ENCODE measurements at regions not wholly inside any gene's neighbourhood (a gene's known extent, or its start where the extent isn't known, plus 50 kb on each side); places are given as distances from the start of the nearest gene placed in this dataset.

DNA sequence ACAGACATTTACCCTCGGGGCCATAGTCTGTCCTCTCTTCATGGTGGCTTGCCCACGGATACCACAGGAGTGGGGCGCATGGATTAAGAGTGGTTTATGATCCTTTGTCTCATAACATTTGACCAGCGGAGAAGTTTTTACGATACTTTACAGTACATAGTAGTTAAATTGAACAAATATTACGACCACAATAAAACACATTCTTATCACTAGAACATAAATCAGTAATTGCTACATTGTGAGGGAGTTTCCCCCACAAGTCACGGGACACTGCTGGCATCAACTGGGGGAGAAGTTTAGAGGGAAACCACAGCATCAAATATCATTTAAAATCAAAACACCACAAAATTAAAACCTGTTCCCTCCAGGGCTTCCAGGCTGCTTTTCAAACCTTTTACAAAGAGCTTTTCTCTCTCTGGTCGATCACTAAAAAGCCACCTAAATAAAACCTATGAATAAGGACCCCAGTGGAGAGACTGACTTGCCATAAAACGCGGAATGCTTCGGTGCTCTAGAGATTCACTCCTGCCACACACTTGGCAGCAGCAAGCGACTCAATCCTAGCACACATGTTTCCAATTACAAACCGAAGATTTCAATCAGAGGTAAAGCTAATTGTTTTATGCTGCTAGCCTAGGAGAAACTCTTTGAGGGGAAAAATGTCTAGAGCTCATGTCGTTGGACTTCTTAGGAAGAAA, 173.7 kb upstream of the HNRNPA3 start:
- DNase-seq = peak; percentile 36
- Histone ChIP-seq H3K4me1 (peaks cover 7% of the 10 kb centered on the region), H3K4me3 (ENCODE audit: low read depth, low read length) (peak overlapping the region; percentile 26), H3K27me3 (no peaks in the 10 kb centered on the region), H3K9me3 (no peaks in the 10 kb centered on the region), H3K36me3 (no peaks in the 10 kb centered on the region)
- TF ChIP-seq, protein P1, sequence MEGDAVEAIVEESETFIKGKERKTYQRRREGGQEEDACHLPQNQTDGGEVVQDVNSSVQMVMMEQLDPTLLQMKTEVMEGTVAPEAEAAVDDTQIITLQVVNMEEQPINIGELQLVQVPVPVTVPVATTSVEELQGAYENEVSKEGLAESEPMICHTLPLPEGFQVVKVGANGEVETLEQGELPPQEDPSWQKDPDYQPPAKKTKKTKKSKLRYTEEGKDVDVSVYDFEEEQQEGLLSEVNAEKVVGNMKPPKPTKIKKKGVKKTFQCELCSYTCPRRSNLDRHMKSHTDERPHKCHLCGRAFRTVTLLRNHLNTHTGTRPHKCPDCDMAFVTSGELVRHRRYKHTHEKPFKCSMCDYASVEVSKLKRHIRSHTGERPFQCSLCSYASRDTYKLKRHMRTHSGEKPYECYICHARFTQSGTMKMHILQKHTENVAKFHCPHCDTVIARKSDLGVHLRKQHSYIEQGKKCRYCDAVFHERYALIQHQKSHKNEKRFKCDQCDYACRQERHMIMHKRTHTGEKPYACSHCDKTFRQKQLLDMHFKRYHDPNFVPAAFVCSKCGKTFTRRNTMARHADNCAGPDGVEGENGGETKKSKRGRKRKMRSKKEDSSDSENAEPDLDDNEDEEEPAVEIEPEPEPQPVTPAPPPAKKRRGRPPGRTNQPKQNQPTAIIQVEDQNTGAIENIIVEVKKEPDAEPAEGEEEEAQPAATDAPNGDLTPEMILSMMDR (IDR thresholded peaks at IDR 0.05; ENCODE audit: low read depth, low read length) = no peak

DNA sequence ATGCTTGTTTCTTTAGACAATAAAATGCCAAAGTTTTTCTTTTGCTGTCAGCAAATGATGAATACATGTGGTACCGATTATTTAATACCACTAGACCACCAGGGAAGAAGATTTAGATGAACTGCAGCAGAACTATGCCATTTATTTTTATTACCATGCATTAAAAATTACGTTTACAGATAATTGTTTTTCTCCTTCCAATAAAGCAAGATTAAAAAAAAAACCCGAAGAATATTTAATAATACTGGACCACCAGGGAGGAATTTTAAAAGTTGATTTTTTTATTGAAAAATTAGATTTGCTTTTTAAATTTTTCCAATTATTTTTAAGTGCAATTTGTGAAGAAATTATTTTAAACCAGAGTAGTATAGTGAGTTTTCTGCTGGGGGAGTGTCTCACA, 170.3 kb upstream of the HNRNPA3 start:
- Histone ChIP-seq H3K4me1 (peaks cover 7% of the 10 kb centered on the region), H3K27me3 (no peaks in the 10 kb centered on the region), H3K4me3 (ENCODE audit: low read depth, low read length) (no peak overlapping the region), H3K9me3 (no peaks in the 10 kb centered on the region), H3K36me3 (no peaks in the 10 kb centered on the region)
- TF ChIP-seq, protein P1 (IDR thresholded peaks at IDR 0.05; ENCODE audit: low read depth, low read length) = no peak
- no peak for DNase-seq

DNA sequence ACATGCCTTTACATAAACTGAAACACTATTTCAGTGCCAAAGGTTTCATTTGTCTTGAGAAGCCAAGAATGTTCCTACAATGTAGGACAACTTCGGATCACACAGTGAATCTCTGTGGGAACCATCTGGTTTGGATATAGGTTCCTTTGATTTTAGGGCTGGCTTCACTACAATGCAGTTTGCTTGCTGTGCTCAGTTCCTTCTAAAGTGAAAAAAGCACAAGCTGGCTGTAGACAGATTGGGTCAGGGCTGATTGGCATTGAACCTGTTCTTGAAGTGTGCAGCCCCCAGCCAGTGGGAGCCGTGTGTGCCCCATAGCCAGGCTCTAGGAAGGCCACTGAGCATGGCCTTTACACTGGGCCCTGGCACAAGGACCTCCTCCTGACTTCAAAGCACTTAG, 167.9 kb upstream of the HNRNPA3 start:
- no peaks in the 10 kb centered on the region for H3K9me3 ChIP-seq
- DNase-seq = no peak
- TF ChIP-seq, protein P1 (IDR thresholded peaks at IDR 0.05; ENCODE audit: low read depth, low read length) = no peak
- H3K4me1 ChIP-seq = no peaks in the 10 kb centered on the region; the same call in 1 of the 2 replicates
- no peaks in the 10 kb centered on the region for H3K27me3 ChIP-seq
- H3K36me3 ChIP-seq = no peaks in the 10 kb centered on the region
- no peak overlapping the region for H3K4me3 ChIP-seq (ENCODE audit: low read depth, low read length)

DNA sequence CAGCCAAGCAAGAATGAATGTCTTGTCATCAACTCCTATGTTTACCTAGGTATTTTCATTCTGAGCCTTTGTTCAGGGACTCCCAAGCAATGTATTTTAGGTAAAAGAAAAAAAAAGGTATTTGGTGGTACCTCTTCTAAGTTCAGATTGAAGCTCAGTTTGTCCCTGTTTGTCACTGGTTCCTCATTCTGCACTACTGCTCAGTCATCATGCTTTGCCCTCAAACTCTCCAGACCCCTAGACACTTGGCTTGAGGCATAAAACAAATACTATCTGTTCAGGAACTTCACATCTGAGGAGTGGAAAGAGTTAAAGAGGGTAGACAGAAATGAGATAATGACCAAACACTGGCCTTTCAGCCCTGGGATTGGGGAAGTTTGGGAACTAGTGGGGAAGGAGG, 163.6 kb upstream of the HNRNPA3 start:
- Histone ChIP-seq H3K27me3 (no peaks in the 10 kb centered on the region), H3K4me1 (no peaks in the 10 kb centered on the region), H3K36me3 (no peaks in the 10 kb centered on the region), H3K4me3 (ENCODE audit: low read depth, low read length) (no peak overlapping the region), H3K9me3 (no peaks in the 10 kb centered on the region)
- TF ChIP-seq, protein P1 (IDR thresholded peaks at IDR 0.05; ENCODE audit: low read depth, low read length) = no peak
- DNase-seq = no peak

DNA sequence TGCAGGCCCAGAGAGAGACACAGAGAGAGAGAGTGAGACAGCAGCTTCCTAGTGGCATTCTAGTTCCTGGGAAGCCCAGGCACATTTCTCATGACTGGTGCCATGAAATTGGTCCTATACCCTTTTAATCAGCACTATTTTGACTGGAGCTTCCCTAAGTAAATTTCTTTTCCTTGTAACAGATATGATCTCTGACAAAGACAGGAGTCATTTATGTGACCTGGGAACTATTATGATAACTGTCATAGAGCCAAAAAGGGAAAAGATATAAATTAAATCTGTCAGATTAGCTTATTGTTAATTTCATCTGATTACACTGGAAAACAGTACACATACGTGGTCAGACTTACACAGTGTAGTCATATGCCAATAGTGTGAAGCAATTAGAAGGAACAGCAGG, 161.3 kb upstream of the HNRNPA3 start:
- Histone ChIP-seq H3K27me3 (no peaks in the 10 kb centered on the region), H3K4me3 (ENCODE audit: low read depth, low read length) (no peak overlapping the region), H3K36me3 (no peaks in the 10 kb centered on the region), H3K4me1 (no peaks in the 10 kb centered on the region), H3K9me3 (no peaks in the 10 kb centered on the region)
- TF ChIP-seq, protein P1 (IDR thresholded peaks at IDR 0.05; ENCODE audit: low read depth, low read length) = no peak
- no peak for DNase-seq

DNA sequence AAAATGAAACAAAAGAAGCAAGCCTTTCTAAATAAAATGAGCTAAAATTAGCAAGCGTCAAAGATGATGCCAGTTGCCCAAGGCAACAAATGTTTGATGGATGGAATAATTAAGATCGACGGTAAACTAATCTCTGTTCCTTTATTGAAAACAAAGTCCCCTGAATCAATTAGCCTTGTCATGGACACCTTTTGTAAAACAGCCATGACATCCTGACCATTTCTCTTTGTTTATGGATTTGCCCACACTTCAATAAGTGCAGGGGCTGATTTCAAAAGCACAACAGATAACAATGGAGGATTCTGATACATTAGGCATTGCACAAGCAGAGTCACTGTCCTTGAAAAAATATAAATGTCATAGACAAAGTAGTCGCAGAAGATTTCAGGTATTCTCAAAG, 160.1 kb upstream of the HNRNPA3 start:
- H3K4me1 ChIP-seq = no peaks in the 10 kb centered on the region
- H3K4me3 ChIP-seq (ENCODE audit: low read depth, low read length) = no peak overlapping the region
- TF ChIP-seq, protein P1 (IDR thresholded peaks at IDR 0.05; ENCODE audit: low read depth, low read length) = no peak
- DNase-seq = no peak
- H3K36me3 ChIP-seq = no peaks in the 10 kb centered on the region
- no peaks in the 10 kb centered on the region for H3K9me3 ChIP-seq
- no peaks in the 10 kb centered on the region for H3K27me3 ChIP-seq
